GM12878 (cell line): ENCODE measurements at regions not wholly inside any gene's neighbourhood (a gene's known extent, or its start where the extent isn't known, plus 50 kb on each side); places are given as distances from the start of the nearest gene placed in this dataset.

Experiments
- ATAC-seq: fragments of 200-7000 bp; cut with Tn5 transposase; 3 replicates; pipeline ENCODE4 v1.9.1; 2020; ENCODE audit warnings: mild to moderate bottlenecking, moderate library complexity
- BruUV-seq: library from RNA; stranded (reverse); fragments of 400-500 nt; replicated peaks from 2 replicates; lab custom pipeline; 2021; lab: Mats Ljungman, UMichigan
- CTCF ChIA-PET: fragments of 300-600 bp; sonication (Branson Sonifier 250); formaldehyde crosslinking; extraction: SDS; loops from one replicate; lab custom pipeline; 2021; ENCODE audit warnings: inconsistent platforms; lab: Yijun Ruan, JAX
- POLR2A ChIA-PET: fragments of 350-600 bp; formaldehyde crosslinking; extraction: SDS; loops from one replicate; lab custom pipeline; 2021; ENCODE audit warnings: inconsistent platforms; lab: Charles Lee
- RAD21 ChIA-PET: fragments of 300-600 bp; sonication (Branson Sonifier 250); formaldehyde crosslinking; loops from one replicate; lab custom pipeline; 2023; ENCODE audit warnings: antibody characterized with exemption; ENCODE audit not compliant: unreplicated experiment; lab: Charles Lee
- SMC1A ChIA-PET: fragments of 300-600 bp; sonication (Branson Sonifier 250); formaldehyde crosslinking; loops from one replicate; lab custom pipeline; 2023; ENCODE audit not compliant: unreplicated experiment, uncharacterized antibody; lab: Charles Lee
- DNase-seq: peaks from one replicate; pipeline ENCODE4 v3.0.0-alpha.2; 2011; ENCODE audit warnings: low read depth, low spot score
- FAIRE-seq: peaks from 3 replicates; lab custom pipeline; 2011; peaks lifted over from hg19 to GRCh38; lab: Jason Lieb, UNC
- H2AFZ ChIP-seq: 2 replicates; pipeline ENCODE4 v1.6.0; 2011; ENCODE audit warnings: low read depth, low read length, control low read depth; ENCODE audit not compliant: control insufficient read depth
- H3K27ac ChIP-seq: 2 replicates; pipeline ENCODE4 v1.5.1; 2011; ENCODE audit warnings: control low read depth; ENCODE audit not compliant: control insufficient read depth, insufficient read depth
- H3K27me3 ChIP-seq, 2 experiments: replicated peaks in 1 of 2; 2 replicates each; pipeline versions ENCODE4 v1.6.0 to v1.6.1; 2011; ENCODE audit warnings: low read length in 1 of 2; ENCODE audit not compliant: control insufficient read depth in 2 of 2, insufficient read depth in 2 of 2
- H3K36me3 ChIP-seq, 2 experiments: 2 replicates each; pipeline ENCODE4 v1.5.1; 2011; ENCODE audit warnings: low read length in 1 of 2; ENCODE audit not compliant: control insufficient read depth in 2 of 2, insufficient read depth in 2 of 2
- H3K4me1 ChIP-seq: 2 replicates; pipeline ENCODE4 v1.6.1; 2011; ENCODE audit warnings: mild to moderate bottlenecking, low read length, moderate library complexity, mixed read lengths; ENCODE audit not compliant: control insufficient read depth, insufficient read depth
- H3K4me2 ChIP-seq: 2 replicates; pipeline ENCODE4 v1.6.0; 2011; ENCODE audit warnings: control low read depth; ENCODE audit not compliant: control insufficient read depth, insufficient read depth
- H3K4me3 ChIP-seq: fragments of 200-600 bp; sonication (generic); 2 replicates; pipeline ENCODE4 v1.5.1; 2016
- H3K79me2 ChIP-seq: 2 replicates; pipeline ENCODE4 v1.6.0; 2011; ENCODE audit warnings: low read length; ENCODE audit not compliant: control insufficient read depth, insufficient read depth
- H3K9ac ChIP-seq: 2 replicates; pipeline ENCODE4 v1.8.0; 2011; ENCODE audit warnings: low read length, control low read depth, mixed read lengths; ENCODE audit not compliant: control insufficient read depth, insufficient read depth
- H3K9me3 ChIP-seq: replicated peaks from 3 replicates; pipeline ENCODE4 v1.5.1; 2011; ENCODE audit warnings: mild to moderate bottlenecking, low read length; ENCODE audit not compliant: control insufficient read depth, insufficient read depth
- H4K20me1 ChIP-seq: 2 replicates; pipeline ENCODE4 v1.6.0; 2011; ENCODE audit not compliant: control insufficient read depth, insufficient read depth
- BCL11A ChIP-seq: IDR thresholded peaks from 2 replicates; pipeline ENCODE4 v1.6.1; 2011; ENCODE audit warnings: low read depth, low read length
- BHLHE40 ChIP-seq, 2 experiments: fragments of 450-650 bp in 1 of 2; IDR thresholded peaks; 2 replicates each; pipeline ENCODE4 v1.6.1; 2011 to 2017; ENCODE audit warnings: low read depth in 2 of 2, borderline replicate concordance in 1 of 2, improper control_type of control experiment in 1 of 2, low read length in 1 of 2, mild to moderate bottlenecking in 1 of 2
- CREB1 ChIP-seq: IDR thresholded peaks from 2 replicates; pipeline ENCODE4 v1.6.1; 2012; ENCODE audit warnings: low read depth, mild to moderate bottlenecking, inconsistent platforms
- GABPA ChIP-seq: IDR thresholded peaks from 2 replicates; pipeline ENCODE4 v1.6.1; 2014; ENCODE audit warnings: antibody characterized with exemption, low read depth, mild to moderate bottlenecking, inconsistent platforms
- IKZF1 ChIP-seq: fragments of 450-650 bp; conservative IDR thresholded peaks from 2 replicates; pipeline ENCODE4 v1.6.1; 2017; ENCODE audit warnings: antibody characterized with exemption, mild to moderate bottlenecking
- IKZF2 ChIP-seq, 2 experiments: fragments of 450-650 bp; IDR thresholded peaks; 2 replicates each; pipeline ENCODE4 v1.6.1; 2017; ENCODE audit warnings: mild to moderate bottlenecking in 2 of 2, moderate library complexity in 2 of 2
- MTA2 ChIP-seq: fragments of 450-650 bp; IDR thresholded peaks from 2 replicates; pipeline ENCODE4 v1.6.1; 2016; ENCODE audit warnings: low read depth, mild to moderate bottlenecking, moderate library complexity
- MTA3 ChIP-seq: IDR thresholded peaks from 2 replicates; pipeline ENCODE4 v1.6.1; 2012; ENCODE audit warnings: low read length, inconsistent platforms, borderline replicate concordance
- NR2C1 ChIP-seq: fragments of 450-650 bp; IDR thresholded peaks from 2 replicates; pipeline ENCODE4 v1.6.1; 2017; ENCODE audit warnings: antibody characterized with exemption, mild to moderate bottlenecking, moderate library complexity
- NR2F1 ChIP-seq: fragments of 450-650 bp; conservative IDR thresholded peaks from 2 replicates; pipeline ENCODE4 v1.6.1; 2017; ENCODE audit warnings: mild to moderate bottlenecking
- RB1 ChIP-seq: fragments of 450-650 bp; formaldehyde crosslinking; IDR thresholded peaks from 2 replicates; pipeline ENCODE4 v1.6.1; 2017; ENCODE audit warnings: mild to moderate bottlenecking, borderline replicate concordance
- RELA ChIP-seq: fragments of 450-650 bp; IDR thresholded peaks from 2 replicates; pipeline ENCODE4 v1.8.0; 2014; ENCODE audit warnings: borderline replicate concordance; ENCODE audit not compliant: partially characterized antibody
- RFX5 ChIP-seq: IDR thresholded peaks from 2 replicates; pipeline ENCODE4 v1.6.1; 2011; ENCODE audit warnings: low read depth, low read length, improper control_type of control experiment
- SKIL ChIP-seq: fragments of 450-650 bp; IDR thresholded peaks from 2 replicates; pipeline ENCODE4 v1.6.1; 2017; ENCODE audit warnings: mild to moderate bottlenecking, low read depth, inconsistent platforms; ENCODE audit not compliant: poor library complexity, severe bottlenecking
- SUPT20H ChIP-seq: IDR thresholded peaks from 2 replicates; pipeline ENCODE4 v1.6.1; 2011; ENCODE audit warnings: low read depth, mild to moderate bottlenecking, low read length, moderate library complexity, borderline replicate concordance; ENCODE audit not compliant: control insufficient read depth
- YBX1 ChIP-seq: fragments of 450-650 bp; IDR thresholded peaks from 2 replicates; pipeline ENCODE4 v1.6.1; 2016; ENCODE audit warnings: antibody characterized with exemption
- ZBED1 ChIP-seq: IDR thresholded peaks from 2 replicates; pipeline ENCODE4 v1.6.1; 2016; ENCODE audit warnings: borderline replicate concordance
- ZNF384 ChIP-seq: IDR thresholded peaks from 2 replicates; pipeline ENCODE4 v1.6.1; 2012; ENCODE audit warnings: low read depth, mild to moderate bottlenecking, low read length, improper control_type of control experiment, borderline replicate concordance
- ZZZ3 ChIP-seq: IDR thresholded peaks from 2 replicates; pipeline ENCODE4 v1.6.1; 2011; ENCODE audit warnings: low read depth; ENCODE audit not compliant: control insufficient read depth, insufficient read length
- WGBS: methylation state at CpG from one replicate; pipeline ENCODE4 v1.1.6; 2016; ENCODE audit warnings: low lambda C conversion rate; ENCODE audit not compliant: insufficient replicate concordance, insufficient coverage; ENCODE audit errors: missing lambda C conversion rate; 5-methylcytosine and 5-hydroxymethylcytosine counted together
- in situ Hi-C: fragments of 300-500 bp; cut with MboI; formaldehyde crosslinking; loops from 9 replicates; pipeline ENCODE4 v1.14.3; 2018; ENCODE audit warnings: mixed read lengths
- intact Hi-C: fragments of 100-400 bp; cut with micrococcal nuclease; formaldehyde crosslinking; loops from one replicate; pipeline ENCODE4 v1.14.2; 2022; ENCODE audit not compliant: unreplicated experiment
- TF ChIP-seq, protein P1 (sequence below): fragments of 450-650 bp; IDR thresholded peaks from 2 replicates; pipeline ENCODE4 v1.6.1; 2017; ENCODE audit warnings: mild to moderate bottlenecking
- TF ChIP-seq, protein P2 (sequence below): fragments of 450-650 bp; IDR thresholded peaks from 2 replicates; pipeline ENCODE4 v1.6.1; 2017; ENCODE audit warnings: borderline replicate concordance

- Histone ChIP-seq H3K9ac (no peak overlapping the region), H3K79me2 (no peaks in the 10 kb centered on the region), H3K4me3 (no peak overlapping the region), H3K9me3 (no peaks in the 10 kb centered on the region), H3K27me3 (no peaks in the 10 kb centered on the region), H3K4me1 (no peaks in the 10 kb centered on the region), H3K36me3 (no peaks in the 10 kb centered on the region), H3K4me2 (no peak overlapping the region), H3K27ac (no peak overlapping the region), H4K20me1 (no peaks in the 10 kb centered on the region), H2AFZ (no peak overlapping the region)
- SMC1A ChIA-PET: no interaction called here
- intact Hi-C loops: loop anchor here (10.0 kb wide), 1 partner anchor 689 kb away; the partner anchor contains the start of gene EPHA4
- no TSS peak for BruUV-seq
- RAD21 ChIA-PET: no interaction called here
- CTCF ChIA-PET: interaction anchor here (1.5 kb wide), 1 partner anchor 8 kb away, joined by 3 read pairs; no protein-coding TSS in a partner anchor
- ATAC-seq (peak; percentile 96), FAIRE-seq (no peak), DNase-seq (peak; percentile 2)
- TF ChIP-seq SUPT20H (no peak), NR2C1 (no peak), CREB1 (no peak), YBX1 (no peak), BCL11A (no peak), BHLHE40 (IDR thresholded peaks at IDR 0.05; ENCODE audit: borderline replicate concordance in 1 of 2, low read depth in 2 of 2, low read length in 1 of 2) (no peak; a peak in 1 of 4 replicates), RELA (no peak), ZZZ3 (no peak), GABPA (no peak), MTA2 (peak; percentile 64; the same call in 1 of the 2 replicates), ZNF384 (no peak), SKIL (peak; percentile 49), ZBED1 (no peak), RFX5 (no peak), MTA3 (no peak), RB1 (no peak), IKZF2 (IDR thresholded peaks at IDR 0.05) (peak; percentile 33 to 45; a peak in 1 of 4 replicates), NR2F1 (peak; percentile 88), IKZF1 (no peak)
- TF ChIP-seq, protein P1, sequence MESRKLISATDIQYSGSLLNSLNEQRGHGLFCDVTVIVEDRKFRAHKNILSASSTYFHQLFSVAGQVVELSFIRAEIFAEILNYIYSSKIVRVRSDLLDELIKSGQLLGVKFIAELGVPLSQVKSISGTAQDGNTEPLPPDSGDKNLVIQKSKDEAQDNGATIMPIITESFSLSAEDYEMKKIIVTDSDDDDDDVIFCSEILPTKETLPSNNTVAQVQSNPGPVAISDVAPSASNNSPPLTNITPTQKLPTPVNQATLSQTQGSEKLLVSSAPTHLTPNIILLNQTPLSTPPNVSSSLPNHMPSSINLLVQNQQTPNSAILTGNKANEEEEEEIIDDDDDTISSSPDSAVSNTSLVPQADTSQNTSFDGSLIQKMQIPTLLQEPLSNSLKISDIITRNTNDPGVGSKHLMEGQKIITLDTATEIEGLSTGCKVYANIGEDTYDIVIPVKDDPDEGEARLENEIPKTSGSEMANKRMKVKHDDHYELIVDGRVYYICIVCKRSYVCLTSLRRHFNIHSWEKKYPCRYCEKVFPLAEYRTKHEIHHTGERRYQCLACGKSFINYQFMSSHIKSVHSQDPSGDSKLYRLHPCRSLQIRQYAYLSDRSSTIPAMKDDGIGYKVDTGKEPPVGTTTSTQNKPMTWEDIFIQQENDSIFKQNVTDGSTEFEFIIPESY: no peak
- TF ChIP-seq, protein P2, sequence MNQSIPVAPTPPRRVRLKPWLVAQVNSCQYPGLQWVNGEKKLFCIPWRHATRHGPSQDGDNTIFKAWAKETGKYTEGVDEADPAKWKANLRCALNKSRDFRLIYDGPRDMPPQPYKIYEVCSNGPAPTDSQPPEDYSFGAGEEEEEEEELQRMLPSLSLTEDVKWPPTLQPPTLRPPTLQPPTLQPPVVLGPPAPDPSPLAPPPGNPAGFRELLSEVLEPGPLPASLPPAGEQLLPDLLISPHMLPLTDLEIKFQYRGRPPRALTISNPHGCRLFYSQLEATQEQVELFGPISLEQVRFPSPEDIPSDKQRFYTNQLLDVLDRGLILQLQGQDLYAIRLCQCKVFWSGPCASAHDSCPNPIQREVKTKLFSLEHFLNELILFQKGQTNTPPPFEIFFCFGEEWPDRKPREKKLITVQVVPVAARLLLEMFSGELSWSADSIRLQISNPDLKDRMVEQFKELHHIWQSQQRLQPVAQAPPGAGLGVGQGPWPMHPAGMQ: no peak
- in situ Hi-C loops: no loop called here
- WGBS: 15% methylated on average over 4 of the region's 4 CpGs
- POLR2A ChIA-PET: interaction anchor here (0.6 kb wide), 1 partner anchor 382 kb away, joined by 3 read pairs; no protein-coding TSS in a partner anchor
Measured at GRCh38 chr2:220885593-220885992, 686.5 kb downstream of the EPHA4 start.
